HUES48 (cell line): ENCODE measurements at regions not wholly inside any gene's neighbourhood (a gene's known extent, or its start where the extent isn't known, plus 50 kb on each side); places are given as distances from the start of the nearest gene placed in this dataset.

Experiments used
- H3K27ac ChIP-seq: one replicate; pipeline ENCODE4 v1.7.0; 2013; ENCODE audit warnings: low read depth, low read length, inconsistent platforms
- H3K27me3 ChIP-seq: 2 replicates; pipeline ENCODE4 v1.6.1; 2013; ENCODE audit warnings: mild to moderate bottlenecking, low read length; ENCODE audit not compliant: control insufficient read depth, insufficient read depth
- H3K36me3 ChIP-seq: 2 replicates; pipeline ENCODE4 v1.6.1; 2013; ENCODE audit warnings: low read length; ENCODE audit not compliant: control insufficient read depth, insufficient read depth
- H3K4me1 ChIP-seq: 2 replicates; pipeline ENCODE4 v1.6.1; 2013; ENCODE audit warnings: mild to moderate bottlenecking, low read length; ENCODE audit not compliant: control insufficient read depth, insufficient read depth
- H3K4me3 ChIP-seq: 2 replicates; pipeline ENCODE4 v1.5.1; 2013; ENCODE audit warnings: mild to moderate bottlenecking, low read depth, low read length
- H3K9ac ChIP-seq: 2 replicates; pipeline ENCODE4 v1.6.1; 2013; ENCODE audit warnings: mild to moderate bottlenecking, low read depth, low read length, moderate library complexity
- H3K9me3 ChIP-seq: 2 replicates; pipeline ENCODE4 v1.6.1; 2013; ENCODE audit warnings: low read length; ENCODE audit not compliant: control insufficient read depth, insufficient read depth

- no peak overlapping the region for H3K9ac ChIP-seq
- H3K4me1 ChIP-seq = no peaks in the 10 kb centered on the region
- no peak overlapping the region for H3K27ac ChIP-seq
- no peaks in the 10 kb centered on the region for H3K9me3 ChIP-seq
- H3K27me3 ChIP-seq = no peaks in the 10 kb centered on the region
- H3K36me3 ChIP-seq = no peaks in the 10 kb centered on the region
- no peak overlapping the region for H3K4me3 ChIP-seq
Observed at GRCh38 chr10:129386415-129387257, 80.4 kb upstream of the MGMT start.

GRCh38 chr10:129387258-129387525 is 79.8 kb upstream of the MGMT start:
- Histone ChIP-seq H3K27ac (no peak overlapping the region), H3K4me3 (no peak overlapping the region)

GRCh38 chr10:129388435-129388834 is 78.6 kb upstream of the MGMT start:
- no peaks in the 10 kb centered on the region for H3K36me3 ChIP-seq
- no peak overlapping the region for H3K9ac ChIP-seq
- H3K4me3 ChIP-seq = no peak overlapping the region
- H3K9me3 ChIP-seq = no peaks in the 10 kb centered on the region
- H3K4me1 ChIP-seq = no peaks in the 10 kb centered on the region
- H3K27ac ChIP-seq = no peak overlapping the region
- H3K27me3 ChIP-seq = no peaks in the 10 kb centered on the region

More at GRCh38 chr10:129387258-129387525, 79.8 kb upstream of the MGMT start:
- Histone ChIP-seq H3K9me3 (no peaks in the 10 kb centered on the region), H3K36me3 (no peaks in the 10 kb centered on the region), H3K9ac (no peak overlapping the region), H3K27me3 (no peaks in the 10 kb centered on the region), H3K4me1 (no peaks in the 10 kb centered on the region)

GRCh38 chr10:129389194-129389593 is 77.8 kb upstream of the MGMT start:
- Histone ChIP-seq H3K27me3 (no peaks in the 10 kb centered on the region), H3K27ac (no peak overlapping the region), H3K36me3 (no peaks in the 10 kb centered on the region), H3K4me1 (no peaks in the 10 kb centered on the region), H3K9ac (no peak overlapping the region), H3K9me3 (no peaks in the 10 kb centered on the region), H3K4me3 (no peak overlapping the region)

GRCh38 chr10:129390147-129390546 is 76.9 kb upstream of the MGMT start:
- Histone ChIP-seq H3K27ac (no peak overlapping the region), H3K9me3 (no peaks in the 10 kb centered on the region), H3K4me1 (peaks cover 7% of the 10 kb centered on the region; the same call in 1 of the 2 replicates), H3K4me3 (no peak overlapping the region), H3K27me3 (no peaks in the 10 kb centered on the region), H3K9ac (no peak overlapping the region), H3K36me3 (no peaks in the 10 kb centered on the region)

- H3K36me3 ChIP-seq = no peaks in the 10 kb centered on the region
- no peak overlapping the region for H3K9ac ChIP-seq
- no peak overlapping the region for H3K27ac ChIP-seq
- H3K27me3 ChIP-seq = no peaks in the 10 kb centered on the region
- peaks cover 8% of the 10 kb centered on the region; the same call in 1 of the 2 replicates for H3K4me1 ChIP-seq
- H3K4me3 ChIP-seq = no peak overlapping the region
- no peaks in the 10 kb centered on the region for H3K9me3 ChIP-seq
Observed at GRCh38 chr10:129390726-129391125, 76.3 kb upstream of the MGMT start.

GRCh38 chr10:129391464-129391863 is 75.6 kb upstream of the MGMT start:
- Histone ChIP-seq H3K9ac (no peak overlapping the region), H3K9me3 (no peaks in the 10 kb centered on the region)

GRCh38 chr10:129392855-129393254 is 74.2 kb upstream of the MGMT start:
- Histone ChIP-seq H3K9ac (no peak overlapping the region), H3K27ac (no peak overlapping the region), H3K36me3 (no peaks in the 10 kb centered on the region), H3K9me3 (no peaks in the 10 kb centered on the region), H3K4me1 (peaks cover 8% of the 10 kb centered on the region; the same call in 1 of the 2 replicates), H3K4me3 (no peak overlapping the region), H3K27me3 (no peaks in the 10 kb centered on the region)

More at GRCh38 chr10:129391464-129391863, 75.6 kb upstream of the MGMT start:
- H3K4me1 ChIP-seq = peaks cover 8% of the 10 kb centered on the region; the same call in 1 of the 2 replicates
- no peak overlapping the region for H3K27ac ChIP-seq
- no peaks in the 10 kb centered on the region for H3K27me3 ChIP-seq
- H3K36me3 ChIP-seq = no peaks in the 10 kb centered on the region
- H3K4me3 ChIP-seq = no peak overlapping the region

GRCh38 chr10:129393812-129394211 is 73.2 kb upstream of the MGMT start:
- no peaks in the 10 kb centered on the region for H3K9me3 ChIP-seq
- no peaks in the 10 kb centered on the region for H3K36me3 ChIP-seq
- no peak overlapping the region for H3K27ac ChIP-seq
- H3K9ac ChIP-seq = no peak overlapping the region
- peaks cover 8% of the 10 kb centered on the region; the same call in 1 of the 2 replicates for H3K4me1 ChIP-seq
- no peaks in the 10 kb centered on the region for H3K27me3 ChIP-seq
- no peak overlapping the region for H3K4me3 ChIP-seq

GRCh38 chr10:129394518-129395328 is 72.3 kb upstream of the MGMT start:
- Histone ChIP-seq H3K27ac (no peak overlapping the region), H3K9me3 (no peaks in the 10 kb centered on the region), H3K4me3 (no peak overlapping the region), H3K9ac (no peak overlapping the region), H3K27me3 (no peaks in the 10 kb centered on the region), H3K4me1 (peaks cover 8% of the 10 kb centered on the region; the same call in 1 of the 2 replicates), H3K36me3 (no peaks in the 10 kb centered on the region)
